NCI-H524 treated with DMSO at 0.1 percent for 48 hours (cell line): ENCODE measurements at regions not wholly inside any gene's neighbourhood (a gene's known extent, or its start where the extent isn't known, plus 50 kb on each side); places are given as distances from the start of the nearest gene placed in this dataset.

Experiments used
- DNase-seq: peaks from one replicate; lab custom pipeline; 2025; lab: John Stamatoyannopoulos, UW

GRCh38 chr15:88382482-88382983 lies 84.7 kb downstream of the MRPL46 start:
- peak; percentile 12 for DNase-seq

GRCh38 chr15:88378188-88378637 lies 89.0 kb downstream of the MRPL46 start:
- no peak for DNase-seq

- no peak for DNase-seq
Measured at GRCh38 chr15:88377509-88377908, 89.7 kb downstream of the MRPL46 start.

GRCh38 chr15:88376574-88377174 lies 90.5 kb downstream of the MRPL46 start:
- DNase-seq, result no peak

GRCh38 chr15:88375234-88375927 lies 91.8 kb downstream of the MRPL46 start:
- no peak for DNase-seq

- DNase-seq, result no peak
Measured at GRCh38 chr15:88365124-88365523, 102.1 kb downstream of the MRPL46 start.

- no peak for DNase-seq
Measured at GRCh38 chr15:88348579-88349230, 92.2 kb upstream of the NTRK3 start.

GRCh38 chr15:88345962-88346361 lies 89.4 kb upstream of the NTRK3 start:
- DNase-seq, result no peak

- DNase-seq, result no peak
Measured at GRCh38 chr15:88344786-88345185, 88.2 kb upstream of the NTRK3 start.

GRCh38 chr15:88342666-88343065 lies 86.1 kb upstream of the NTRK3 start:
- DNase-seq, result no peak

- no peak for DNase-seq
Measured at GRCh38 chr15:88341653-88342052, 85.1 kb upstream of the NTRK3 start.

GRCh38 chr15:88341006-88341405 lies 84.5 kb upstream of the NTRK3 start:
- DNase-seq, result no peak

GRCh38 chr15:88337993-88338392 lies 81.5 kb upstream of the NTRK3 start:
- peak; percentile 18 for DNase-seq

GRCh38 chr15:88335074-88335473 lies 78.5 kb upstream of the NTRK3 start:
- no peak for DNase-seq

GRCh38 chr15:88334436-88334835 lies 77.9 kb upstream of the NTRK3 start:
- DNase-seq, result no peak

GRCh38 chr15:88331291-88331690 lies 74.8 kb upstream of the NTRK3 start:
- no peak for DNase-seq

- no peak for DNase-seq
Measured at GRCh38 chr15:88326924-88327323, 70.4 kb upstream of the NTRK3 start.

GRCh38 chr15:88324741-88325065 lies 68.2 kb upstream of the NTRK3 start:
- no peak for DNase-seq

GRCh38 chr15:88323976-88324740 lies 67.6 kb upstream of the NTRK3 start:
- no peak for DNase-seq

GRCh38 chr15:88323468-88323867 lies 66.9 kb upstream of the NTRK3 start:
- DNase-seq, result no peak

- no peak for DNase-seq
Measured at GRCh38 chr15:88322461-88322860, 65.9 kb upstream of the NTRK3 start.

GRCh38 chr15:88321271-88321670 lies 64.7 kb upstream of the NTRK3 start:
- no peak for DNase-seq

GRCh38 chr15:88316586-88316985 lies 60.0 kb upstream of the NTRK3 start:
- DNase-seq, result no peak
